Natural killer cell (primary cell): ENCODE measurements at regions not wholly inside any gene's neighbourhood (a gene's known extent, or its start where the extent isn't known, plus 50 kb on each side); places are given as distances from the start of the nearest gene placed in this dataset.

Source experiments
- ATAC-seq, 3 donors: fragments of 150-1000 bp in 2 of 3; fragments of 200-7000 bp in 1 of 3; cut with Tn5 transposase; 1 replicate in 1 of 3; 2 replicates in 2 of 3; pipeline ENCODE4 v1.10.0; 2021; ENCODE audit warnings: mild to moderate bottlenecking in 2 of 3, moderate library complexity in 2 of 3
- DNase-seq, 2 donors: peaks; one replicate each; pipeline versions ENCODE4 v3.0.0 to v3.0.0-alpha.2; 2013 to 2021; ENCODE audit warnings: mixed read lengths in 1 of 2
- H3K27ac ChIP-seq: one replicate; pipeline ENCODE4 v1.5.1; 2013; ENCODE audit warnings: mild to moderate bottlenecking, low read length
- H3K27me3 ChIP-seq: one replicate; pipeline ENCODE4 v1.6.1; 2013; ENCODE audit warnings: low read length; ENCODE audit not compliant: control insufficient read depth, insufficient read depth
- H3K36me3 ChIP-seq: one replicate; pipeline ENCODE4 v1.6.1; 2013; ENCODE audit warnings: low read length; ENCODE audit not compliant: control insufficient read depth, insufficient read depth
- H3K4me1 ChIP-seq: one replicate; pipeline ENCODE4 v1.6.1; 2013; ENCODE audit warnings: low read length; ENCODE audit not compliant: control insufficient read depth, insufficient read depth
- H3K4me3 ChIP-seq: one replicate; pipeline ENCODE4 v1.5.1; 2013; ENCODE audit warnings: low read length
- H3K9me3 ChIP-seq: one replicate; pipeline ENCODE4 v1.6.1; 2013; ENCODE audit warnings: low read length; ENCODE audit not compliant: control insufficient read depth, insufficient read depth
- H3K27ac Mint-ChIP-seq, 2 donors: one replicate each; pipeline ENCODE4 v1.8.0; 2022; ENCODE audit warnings: mild to moderate bottlenecking in 2 of 2, mixed read lengths in 2 of 2, moderate library complexity in 1 of 2
- H3K27me3 Mint-ChIP-seq, 2 donors: one replicate each; pipeline ENCODE4 v1.8.0; 2022; ENCODE audit warnings: low read depth in 2 of 2, mixed read lengths in 2 of 2
- H3K36me3 Mint-ChIP-seq: one replicate; pipeline ENCODE4 v1.8.0; 2022; ENCODE audit warnings: mixed read lengths
- H3K4me1 Mint-ChIP-seq, 2 donors: one replicate each; pipeline ENCODE4 v1.8.0; 2022; ENCODE audit warnings: mixed read lengths in 2 of 2
- H3K4me3 Mint-ChIP-seq: one replicate; pipeline ENCODE4 v1.8.0; 2022; ENCODE audit warnings: mild to moderate bottlenecking, moderate library complexity, mixed read lengths
- H3K9me3 Mint-ChIP-seq, 2 donors: one replicate each; pipeline ENCODE4 v1.8.0; 2022; ENCODE audit warnings: mixed read lengths in 2 of 2
- CTCF ChIP-seq: fragments of 200-600 bp; IDR thresholded peaks from one replicate; pipeline ENCODE4 v1.8.0; 2022; ENCODE audit warnings: antibody characterized with exemption
- WGBS: methylation state at CpG from one replicate; pipeline ENCODE4 v1.1.7; 2013; ENCODE audit warnings: missing lambda C conversion rate; ENCODE audit not compliant: insufficient coverage; 5-methylcytosine and 5-hydroxymethylcytosine counted together
- intact Hi-C: fragments of 100-400 bp; cut with micrococcal nuclease; formaldehyde crosslinking; loops from one replicate; pipeline ENCODE4 v1.14.2; 2022

GRCh38 chr7:82676777-82677463 lies 233.3 kb upstream of the CACNA2D1 start:
- Mint-ChIP-seq H3K27me3 (no peaks in the 10 kb centered on the region), H3K36me3 (no peaks in the 10 kb centered on the region), H3K9me3 (no peaks in the 10 kb centered on the region), H3K4me1 (peaks cover 23 to 26% of the 10 kb centered on the region in 2 donors), H3K27ac (peak overlapping the region; percentile 87 to 88), H3K4me3 (no peak overlapping the region)
- Histone ChIP-seq H3K27ac (peak overlapping the region; percentile 68), H3K27me3 (no peaks in the 10 kb centered on the region), H3K36me3 (no peaks in the 10 kb centered on the region), H3K4me1 (peaks cover 13% of the 10 kb centered on the region), H3K9me3 (no peaks in the 10 kb centered on the region), H3K4me3 (no peak overlapping the region)
- WGBS: 75% methylated on average over 1 of the region's 5 CpGs
- intact Hi-C loops: no loop called here
- ATAC-seq (peak in 2 of 3 donors; percentile 21 to 28), DNase-seq (peak in 1 of 2 donors; percentile 20)
- no peak for TF ChIP-seq CTCF

DNA sequence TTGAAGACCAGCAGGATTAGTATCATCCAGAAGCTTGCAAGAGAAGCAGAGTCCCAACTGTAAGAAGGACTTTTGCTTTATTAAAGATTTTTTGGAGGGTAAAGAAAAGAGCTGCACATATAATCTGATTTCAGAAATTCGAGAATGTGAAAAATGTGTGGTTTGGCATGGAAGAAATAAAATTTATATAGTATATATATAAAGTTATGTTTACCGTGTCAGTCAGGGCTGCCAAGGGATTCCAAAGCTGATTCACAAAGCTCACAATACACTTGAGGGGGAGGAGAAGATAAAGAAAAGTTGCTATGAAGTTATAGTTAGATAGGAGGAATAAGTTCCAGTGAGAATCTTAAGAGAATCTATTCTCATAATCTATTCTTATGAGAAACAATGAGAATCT lies 231.8 kb upstream of the CACNA2D1 start:
- 83% methylated on average over 1 of the region's 2 CpGs for WGBS
- H3K36me3 ChIP-seq: no peaks in the 10 kb centered on the region
- intact Hi-C loops: no loop called here

DNA sequence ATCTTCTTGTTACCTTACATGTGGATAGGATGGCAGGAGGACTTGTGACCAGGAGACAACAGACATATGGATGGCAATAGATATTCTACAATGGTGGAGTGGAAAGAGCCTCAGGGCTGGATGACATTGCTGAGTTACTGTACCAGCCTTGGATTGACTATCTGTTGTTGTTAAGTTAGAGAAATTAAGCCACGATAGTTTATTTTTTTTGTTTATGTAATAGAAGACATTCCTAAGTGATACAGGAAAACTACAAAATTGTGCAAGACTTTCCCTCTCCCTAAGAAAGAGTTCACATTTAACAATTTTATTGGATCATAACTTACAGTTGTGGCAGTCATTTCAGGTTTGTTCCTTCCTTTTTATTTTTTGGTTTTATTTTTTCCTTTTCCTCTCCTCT lies 230.7 kb upstream of the CACNA2D1 start:
- no peaks in the 10 kb centered on the region for H3K9me3 ChIP-seq
- Mint-ChIP-seq H3K4me3 (no peak overlapping the region), H3K9me3 (no peaks in the 10 kb centered on the region), H3K36me3 (no peaks in the 10 kb centered on the region), H3K4me1 (peaks cover 19 to 23% of the 10 kb centered on the region in 2 donors), H3K27me3 (peaks cover 0 to 4% of the 10 kb centered on the region in 2 donors), H3K27ac (no peak overlapping the region)
- no peak for TF ChIP-seq CTCF
- H3K27ac ChIP-seq: no peak overlapping the region
- intact Hi-C loops: no loop called here
- peaks cover 9% of the 10 kb centered on the region for H3K4me1 ChIP-seq
- WGBS: no CpG with 5 or more reads among the region's 1 CpG
- ATAC-seq: no peak
- no peak for DNase-seq
- H3K36me3 ChIP-seq: no peaks in the 10 kb centered on the region
- no peak overlapping the region for H3K4me3 ChIP-seq
- no peaks in the 10 kb centered on the region for H3K27me3 ChIP-seq

More for the DNA sequence above, 231.8 kb upstream of the CACNA2D1 start:
- no peak for TF ChIP-seq CTCF
- Mint-ChIP-seq H3K4me1 (peaks cover 23 to 26% of the 10 kb centered on the region in 2 donors), H3K4me3 (no peak overlapping the region), H3K27ac (no peak overlapping the region), H3K9me3 (no peaks in the 10 kb centered on the region), H3K27me3 (no peaks in the 10 kb centered on the region), H3K36me3 (no peaks in the 10 kb centered on the region)
- Histone ChIP-seq H3K4me3 (no peak overlapping the region), H3K27ac (no peak overlapping the region), H3K4me1 (peaks cover 13% of the 10 kb centered on the region), H3K9me3 (no peaks in the 10 kb centered on the region), H3K27me3 (no peaks in the 10 kb centered on the region)
- ATAC-seq: no peak
- no peak for DNase-seq

DNA sequence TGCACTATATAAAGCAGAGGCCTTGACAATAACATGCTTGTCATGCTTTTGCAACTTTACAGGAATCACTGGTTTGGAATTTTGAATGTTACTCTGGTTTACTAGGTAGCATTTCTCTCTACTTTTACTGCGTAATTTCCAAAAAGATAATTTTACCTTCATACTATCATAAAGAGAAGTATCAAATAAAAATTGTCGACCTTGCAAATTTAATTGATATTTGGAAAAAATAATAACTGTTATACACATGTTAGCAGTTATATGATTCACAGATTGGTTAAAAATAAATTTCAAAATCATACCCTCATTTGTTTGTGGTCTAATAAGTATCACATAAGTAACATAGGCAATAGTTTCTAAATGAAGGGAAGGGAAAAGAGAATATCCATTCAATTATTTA lies 228.5 kb upstream of the CACNA2D1 start:
- Mint-ChIP-seq H3K9me3 (no peaks in the 10 kb centered on the region), H3K27me3 (peaks cover 0 to 4% of the 10 kb centered on the region in 2 donors), H3K27ac (no peak overlapping the region), H3K4me3 (no peak overlapping the region), H3K4me1 (peaks cover 5 to 7% of the 10 kb centered on the region in 2 donors), H3K36me3 (no peaks in the 10 kb centered on the region)
- no peak overlapping the region for H3K27ac ChIP-seq
- no peaks in the 10 kb centered on the region for H3K9me3 ChIP-seq
- H3K4me1 ChIP-seq: peaks cover 2% of the 10 kb centered on the region
- no peak overlapping the region for H3K4me3 ChIP-seq
- H3K36me3 ChIP-seq: no peaks in the 10 kb centered on the region
- DNase-seq (no peak), ATAC-seq (no peak)
- intact Hi-C loops: no loop called here
- WGBS: no CpG with 5 or more reads among the region's 2 CpGs
- TF ChIP-seq CTCF: no peak
- H3K27me3 ChIP-seq: no peaks in the 10 kb centered on the region
